ENCODE measurements at regions not wholly inside any gene's neighbourhood (a gene's known extent, or its start where the extent isn't known, plus 50 kb on each side); places are given as distances from the start of the nearest gene placed in this dataset.

- no peak for TF ChIP-seq CTCF (IDR thresholded peaks at IDR 0.05)
- TF ChIP-seq POLR2A (IDR thresholded peaks at IDR 0.05) = no peak
Observed at GRCh38 chr14:66092748-66093147, 393.4 kb upstream of the CCDC196 start.

Data from body of pancreas (tissue), 4 donors.